WTC11 (cell line): ENCODE measurements at regions not wholly inside any gene's neighbourhood (a gene's known extent, or its start where the extent isn't known, plus 50 kb on each side); places are given as distances from the start of the nearest gene placed in this dataset.

ENCODE experiments used
- ATAC-seq: fragments of 200-7000 bp; cut with Tn5 transposase; 2 replicates; pipeline ENCODE4 v1.10.0; 2021; ENCODE audit warnings: mild to moderate bottlenecking, moderate library complexity
- CTCF ChIA-PET: fragments of 300-600 bp; sonication (Branson Sonifier 250); formaldehyde crosslinking; loops from one replicate; lab custom pipeline; 2021; ENCODE audit warnings: antibody characterized with exemption; lab: Charles Lee
- POLR2A ChIA-PET: fragments of 350-600 bp; sonication (Branson Sonifier 250); formaldehyde crosslinking; loops from one replicate; lab custom pipeline; 2021; ENCODE audit warnings: antibody characterized with exemption; lab: Charles Lee
- DNase-seq: peaks from one replicate; pipeline ENCODE4 v3.0.0; 2021; ENCODE audit warnings: low spot score
- H3K27ac Mint-ChIP-seq: 2 replicates; pipeline ENCODE4 v1.8.0; 2021; ENCODE audit warnings: mixed read lengths
- H3K27me3 Mint-ChIP-seq: 2 replicates; pipeline ENCODE4 v1.8.0; 2021; ENCODE audit warnings: low read depth, mild to moderate bottlenecking, moderate library complexity, mixed read lengths
- H3K36me3 Mint-ChIP-seq: 2 replicates; pipeline ENCODE4 v1.8.0; 2021; ENCODE audit warnings: mixed read lengths
- H3K4me1 Mint-ChIP-seq: 2 replicates; pipeline ENCODE4 v1.8.0; 2022; ENCODE audit warnings: mixed read lengths
- H3K4me3 Mint-ChIP-seq: 2 replicates; pipeline ENCODE4 v1.8.0; 2021; ENCODE audit warnings: mild to moderate bottlenecking, moderate library complexity, mixed read lengths
- H3K9me3 Mint-ChIP-seq: 2 replicates; pipeline ENCODE4 v1.8.0; 2021; ENCODE audit warnings: mixed read lengths
- FOXP1 ChIP-seq: sonication (generic); formaldehyde crosslinking; IDR thresholded peaks from 2 replicates; pipeline ENCODE4 v1.8.0; 2022; ENCODE audit warnings: missing genetic modification reagents, mild to moderate bottlenecking, moderate library complexity, borderline replicate concordance
- GRHL2 ChIP-seq: fragments of 250-450 bp; sonication (Bioruptor Pico); IDR thresholded peaks from 2 replicates; pipeline ENCODE4 v1.8.0; 2022; ENCODE audit warnings: mild to moderate bottlenecking, moderate library complexity; ENCODE audit not compliant: insufficient replicate concordance, severe bottlenecking
- GTF2I ChIP-seq: fragments of 250-450 bp; sonication (Bioruptor Pico); conservative IDR thresholded peaks from 2 replicates; pipeline ENCODE4 v1.4.0; 2021; ENCODE audit warnings: mild to moderate bottlenecking
- JAZF1 ChIP-seq: fragments of 250-450 bp; sonication (Bioruptor Pico); IDR thresholded peaks from 2 replicates; pipeline ENCODE4 v1.9.0; 2021; ENCODE audit warnings: moderate library complexity, mild to moderate bottlenecking, inconsistent platforms
- JUN ChIP-seq: sonication (generic); formaldehyde crosslinking; IDR thresholded peaks from 2 replicates; pipeline ENCODE4 v1.8.0; 2023; ENCODE audit warnings: mild to moderate bottlenecking, missing genetic modification reagents
- NFATC4 ChIP-seq: fragments of 250-450 bp; sonication (Bioruptor Pico); IDR thresholded peaks from 2 replicates; pipeline ENCODE4 v1.9.0; 2021; ENCODE audit warnings: mild to moderate bottlenecking
- OVOL2 ChIP-seq: fragments of 250-450 bp; sonication (Bioruptor Pico); IDR thresholded peaks from 2 replicates; pipeline ENCODE4 v1.9.0; 2021; ENCODE audit warnings: mild to moderate bottlenecking, borderline replicate concordance
- SMAD3 ChIP-seq: sonication (generic); formaldehyde crosslinking; IDR thresholded peaks from 2 replicates; pipeline ENCODE4 v1.8.0; 2022; ENCODE audit warnings: missing genetic modification reagents, mild to moderate bottlenecking, borderline replicate concordance
- SP1 ChIP-seq: sonication (generic); formaldehyde crosslinking; conservative IDR thresholded peaks from 2 replicates; pipeline ENCODE4 v1.8.1; 2022; ENCODE audit warnings: missing genetic modification reagents
- TEAD1 ChIP-seq: sonication (generic); formaldehyde crosslinking; IDR thresholded peaks from 2 replicates; pipeline ENCODE4 v1.8.0; 2022; ENCODE audit warnings: mild to moderate bottlenecking, missing genetic modification reagents
- TEAD4 ChIP-seq: sonication (generic); formaldehyde crosslinking; IDR thresholded peaks from 2 replicates; pipeline ENCODE4 v1.8.0; 2022; ENCODE audit warnings: mild to moderate bottlenecking, missing genetic modification reagents
- ZBTB21 ChIP-seq: sonication (generic); formaldehyde crosslinking; IDR thresholded peaks from 2 replicates; pipeline ENCODE4 v1.8.1; 2023; ENCODE audit warnings: mild to moderate bottlenecking, missing genetic modification reagents, borderline replicate concordance
- ZNF121 ChIP-seq: sonication (generic); formaldehyde crosslinking; IDR thresholded peaks from 2 replicates; pipeline ENCODE4 v1.8.0; 2023; ENCODE audit warnings: missing genetic modification reagents
- TF ChIP-seq, protein P1 (sequence below): sonication (generic); formaldehyde crosslinking; IDR thresholded peaks from 2 replicates; pipeline ENCODE4 v1.8.0; 2022; ENCODE audit warnings: mild to moderate bottlenecking, missing genetic modification reagents
- TF ChIP-seq, protein P2 (sequence below): fragments of 250-450 bp; sonication (Bioruptor Pico); IDR thresholded peaks from 2 replicates; pipeline ENCODE4 v1.9.0; 2021; ENCODE audit warnings: mild to moderate bottlenecking
- TF ChIP-seq, protein P3 (sequence below): sonication (generic); formaldehyde crosslinking; conservative IDR thresholded peaks from 2 replicates; pipeline ENCODE4 v1.8.1; 2023; ENCODE audit warnings: mild to moderate bottlenecking, low read depth, missing genetic modification reagents, moderate library complexity
- TF ChIP-seq, protein P4 (sequence below): sonication (generic); formaldehyde crosslinking; IDR thresholded peaks from 2 replicates; pipeline ENCODE4 v1.8.1; 2023; ENCODE audit warnings: mild to moderate bottlenecking, missing genetic modification reagents, borderline replicate concordance
- TF ChIP-seq, protein P5 (sequence below): sonication (generic); formaldehyde crosslinking; IDR thresholded peaks from 2 replicates; pipeline ENCODE4 v1.8.1; 2023; ENCODE audit warnings: mild to moderate bottlenecking, missing genetic modification reagents, moderate library complexity
- TF ChIP-seq, protein P6 (sequence below): sonication (generic); formaldehyde crosslinking; IDR thresholded peaks from 2 replicates; pipeline ENCODE4 v1.8.0; 2023; ENCODE audit warnings: missing genetic modification reagents, mild to moderate bottlenecking, borderline replicate concordance

DNA sequence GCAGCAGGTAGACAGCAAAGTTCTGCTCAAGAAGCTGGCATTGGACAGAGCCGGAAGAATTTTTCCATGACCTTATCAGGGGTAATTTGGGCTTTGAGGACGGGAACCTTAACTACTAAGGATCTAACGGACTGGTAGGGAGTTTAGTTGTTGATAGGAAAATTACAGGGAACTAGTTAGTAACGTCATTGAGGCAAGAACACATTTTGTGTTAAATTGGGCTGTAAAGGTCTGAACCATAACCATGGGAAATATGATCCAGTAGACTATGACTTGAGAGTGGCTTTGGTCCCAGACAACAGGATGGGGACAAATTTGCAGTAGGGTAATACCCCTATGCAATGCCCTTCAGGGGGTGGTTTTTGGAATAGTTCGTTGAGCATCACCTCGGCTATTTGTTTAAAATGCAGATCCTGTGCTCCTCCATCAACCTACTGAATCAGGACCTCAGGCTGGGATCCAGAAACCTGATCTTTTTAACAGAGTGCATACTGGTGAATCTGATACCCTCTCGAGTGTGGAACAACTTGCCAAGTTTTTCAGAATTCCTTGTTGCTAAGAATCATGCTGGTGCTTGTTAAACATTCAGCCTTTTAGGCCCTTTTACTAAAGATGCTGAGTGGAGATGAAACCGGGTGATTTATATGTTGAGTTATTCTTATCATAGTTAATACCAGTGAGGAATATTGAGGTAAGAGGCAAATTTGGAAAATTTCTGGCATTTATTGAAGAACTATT, 255.1 kb downstream of the MAP2K6 start:
- H3K27ac Mint-ChIP-seq = no peak overlapping the region
- peaks cover 4% of the 10 kb centered on the region; the same call in 1 of the 2 replicates for H3K9me3 Mint-ChIP-seq
- peaks cover 6% of the 10 kb centered on the region; the same call in 1 of the 2 replicates for H3K4me1 Mint-ChIP-seq
- no peak for DNase-seq
- TF ChIP-seq ZBTB21 (CRISPR knock-in tag) (no peak), FOXP1 (CRISPR knock-in tag) (no peak), OVOL2 (CRISPR knock-in tag) (no peak), JUN (CRISPR knock-in tag) (no peak), ZNF121 (CRISPR knock-in tag) (no peak), NFATC4 (no peak), JAZF1 (CRISPR knock-in tag) (no peak), TEAD1 (no peak), TEAD4 (no peak), SMAD3 (CRISPR knock-in tag) (no peak), GTF2I (CRISPR knock-in tag) (no peak), GRHL2 (CRISPR knock-in tag) (no peak), SP1 (no peak)
- TF ChIP-seq, protein P1, sequence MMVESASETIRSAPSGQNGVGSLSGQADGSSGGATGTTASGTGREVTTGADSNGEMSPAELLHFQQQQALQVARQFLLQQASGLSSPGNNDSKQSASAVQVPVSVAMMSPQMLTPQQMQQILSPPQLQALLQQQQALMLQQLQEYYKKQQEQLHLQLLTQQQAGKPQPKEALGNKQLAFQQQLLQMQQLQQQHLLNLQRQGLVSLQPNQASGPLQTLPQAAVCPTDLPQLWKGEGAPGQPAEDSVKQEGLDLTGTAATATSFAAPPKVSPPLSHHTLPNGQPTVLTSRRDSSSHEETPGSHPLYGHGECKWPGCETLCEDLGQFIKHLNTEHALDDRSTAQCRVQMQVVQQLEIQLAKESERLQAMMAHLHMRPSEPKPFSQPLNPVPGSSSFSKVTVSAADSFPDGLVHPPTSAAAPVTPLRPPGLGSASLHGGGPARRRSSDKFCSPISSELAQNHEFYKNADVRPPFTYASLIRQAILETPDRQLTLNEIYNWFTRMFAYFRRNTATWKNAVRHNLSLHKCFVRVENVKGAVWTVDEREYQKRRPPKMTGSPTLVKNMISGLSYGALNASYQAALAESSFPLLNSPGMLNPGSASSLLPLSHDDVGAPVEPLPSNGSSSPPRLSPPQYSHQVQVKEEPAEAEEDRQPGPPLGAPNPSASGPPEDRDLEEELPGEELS (CRISPR knock-in tag) = no peak
- TF ChIP-seq, protein P2, sequence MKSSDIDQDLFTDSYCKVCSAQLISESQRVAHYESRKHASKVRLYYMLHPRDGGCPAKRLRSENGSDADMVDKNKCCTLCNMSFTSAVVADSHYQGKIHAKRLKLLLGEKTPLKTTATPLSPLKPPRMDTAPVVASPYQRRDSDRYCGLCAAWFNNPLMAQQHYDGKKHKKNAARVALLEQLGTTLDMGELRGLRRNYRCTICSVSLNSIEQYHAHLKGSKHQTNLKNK (CRISPR knock-in tag) = no peak
- TF ChIP-seq, protein P3, sequence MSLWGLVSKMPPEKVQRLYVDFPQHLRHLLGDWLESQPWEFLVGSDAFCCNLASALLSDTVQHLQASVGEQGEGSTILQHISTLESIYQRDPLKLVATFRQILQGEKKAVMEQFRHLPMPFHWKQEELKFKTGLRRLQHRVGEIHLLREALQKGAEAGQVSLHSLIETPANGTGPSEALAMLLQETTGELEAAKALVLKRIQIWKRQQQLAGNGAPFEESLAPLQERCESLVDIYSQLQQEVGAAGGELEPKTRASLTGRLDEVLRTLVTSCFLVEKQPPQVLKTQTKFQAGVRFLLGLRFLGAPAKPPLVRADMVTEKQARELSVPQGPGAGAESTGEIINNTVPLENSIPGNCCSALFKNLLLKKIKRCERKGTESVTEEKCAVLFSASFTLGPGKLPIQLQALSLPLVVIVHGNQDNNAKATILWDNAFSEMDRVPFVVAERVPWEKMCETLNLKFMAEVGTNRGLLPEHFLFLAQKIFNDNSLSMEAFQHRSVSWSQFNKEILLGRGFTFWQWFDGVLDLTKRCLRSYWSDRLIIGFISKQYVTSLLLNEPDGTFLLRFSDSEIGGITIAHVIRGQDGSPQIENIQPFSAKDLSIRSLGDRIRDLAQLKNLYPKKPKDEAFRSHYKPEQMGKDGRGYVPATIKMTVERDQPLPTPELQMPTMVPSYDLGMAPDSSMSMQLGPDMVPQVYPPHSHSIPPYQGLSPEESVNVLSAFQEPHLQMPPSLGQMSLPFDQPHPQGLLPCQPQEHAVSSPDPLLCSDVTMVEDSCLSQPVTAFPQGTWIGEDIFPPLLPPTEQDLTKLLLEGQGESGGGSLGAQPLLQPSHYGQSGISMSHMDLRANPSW (CRISPR knock-in tag) = no peak
- TF ChIP-seq, protein P4, sequence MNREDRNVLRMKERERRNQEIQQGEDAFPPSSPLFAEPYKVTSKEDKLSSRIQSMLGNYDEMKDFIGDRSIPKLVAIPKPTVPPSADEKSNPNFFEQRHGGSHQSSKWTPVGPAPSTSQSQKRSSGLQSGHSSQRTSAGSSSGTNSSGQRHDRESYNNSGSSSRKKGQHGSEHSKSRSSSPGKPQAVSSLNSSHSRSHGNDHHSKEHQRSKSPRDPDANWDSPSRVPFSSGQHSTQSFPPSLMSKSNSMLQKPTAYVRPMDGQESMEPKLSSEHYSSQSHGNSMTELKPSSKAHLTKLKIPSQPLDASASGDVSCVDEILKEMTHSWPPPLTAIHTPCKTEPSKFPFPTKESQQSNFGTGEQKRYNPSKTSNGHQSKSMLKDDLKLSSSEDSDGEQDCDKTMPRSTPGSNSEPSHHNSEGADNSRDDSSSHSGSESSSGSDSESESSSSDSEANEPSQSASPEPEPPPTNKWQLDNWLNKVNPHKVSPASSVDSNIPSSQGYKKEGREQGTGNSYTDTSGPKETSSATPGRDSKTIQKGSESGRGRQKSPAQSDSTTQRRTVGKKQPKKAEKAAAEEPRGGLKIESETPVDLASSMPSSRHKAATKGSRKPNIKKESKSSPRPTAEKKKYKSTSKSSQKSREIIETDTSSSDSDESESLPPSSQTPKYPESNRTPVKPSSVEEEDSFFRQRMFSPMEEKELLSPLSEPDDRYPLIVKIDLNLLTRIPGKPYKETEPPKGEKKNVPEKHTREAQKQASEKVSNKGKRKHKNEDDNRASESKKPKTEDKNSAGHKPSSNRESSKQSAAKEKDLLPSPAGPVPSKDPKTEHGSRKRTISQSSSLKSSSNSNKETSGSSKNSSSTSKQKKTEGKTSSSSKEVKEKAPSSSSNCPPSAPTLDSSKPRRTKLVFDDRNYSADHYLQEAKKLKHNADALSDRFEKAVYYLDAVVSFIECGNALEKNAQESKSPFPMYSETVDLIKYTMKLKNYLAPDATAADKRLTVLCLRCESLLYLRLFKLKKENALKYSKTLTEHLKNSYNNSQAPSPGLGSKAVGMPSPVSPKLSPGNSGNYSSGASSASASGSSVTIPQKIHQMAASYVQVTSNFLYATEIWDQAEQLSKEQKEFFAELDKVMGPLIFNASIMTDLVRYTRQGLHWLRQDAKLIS (CRISPR knock-in tag) = no peak
- TF ChIP-seq, protein P5, sequence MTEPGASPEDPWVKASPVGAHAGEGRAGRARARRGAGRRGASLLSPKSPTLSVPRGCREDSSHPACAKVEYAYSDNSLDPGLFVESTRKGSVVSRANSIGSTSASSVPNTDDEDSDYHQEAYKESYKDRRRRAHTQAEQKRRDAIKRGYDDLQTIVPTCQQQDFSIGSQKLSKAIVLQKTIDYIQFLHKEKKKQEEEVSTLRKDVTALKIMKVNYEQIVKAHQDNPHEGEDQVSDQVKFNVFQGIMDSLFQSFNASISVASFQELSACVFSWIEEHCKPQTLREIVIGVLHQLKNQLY (CRISPR knock-in tag) = no peak
- TF ChIP-seq, protein P6, sequence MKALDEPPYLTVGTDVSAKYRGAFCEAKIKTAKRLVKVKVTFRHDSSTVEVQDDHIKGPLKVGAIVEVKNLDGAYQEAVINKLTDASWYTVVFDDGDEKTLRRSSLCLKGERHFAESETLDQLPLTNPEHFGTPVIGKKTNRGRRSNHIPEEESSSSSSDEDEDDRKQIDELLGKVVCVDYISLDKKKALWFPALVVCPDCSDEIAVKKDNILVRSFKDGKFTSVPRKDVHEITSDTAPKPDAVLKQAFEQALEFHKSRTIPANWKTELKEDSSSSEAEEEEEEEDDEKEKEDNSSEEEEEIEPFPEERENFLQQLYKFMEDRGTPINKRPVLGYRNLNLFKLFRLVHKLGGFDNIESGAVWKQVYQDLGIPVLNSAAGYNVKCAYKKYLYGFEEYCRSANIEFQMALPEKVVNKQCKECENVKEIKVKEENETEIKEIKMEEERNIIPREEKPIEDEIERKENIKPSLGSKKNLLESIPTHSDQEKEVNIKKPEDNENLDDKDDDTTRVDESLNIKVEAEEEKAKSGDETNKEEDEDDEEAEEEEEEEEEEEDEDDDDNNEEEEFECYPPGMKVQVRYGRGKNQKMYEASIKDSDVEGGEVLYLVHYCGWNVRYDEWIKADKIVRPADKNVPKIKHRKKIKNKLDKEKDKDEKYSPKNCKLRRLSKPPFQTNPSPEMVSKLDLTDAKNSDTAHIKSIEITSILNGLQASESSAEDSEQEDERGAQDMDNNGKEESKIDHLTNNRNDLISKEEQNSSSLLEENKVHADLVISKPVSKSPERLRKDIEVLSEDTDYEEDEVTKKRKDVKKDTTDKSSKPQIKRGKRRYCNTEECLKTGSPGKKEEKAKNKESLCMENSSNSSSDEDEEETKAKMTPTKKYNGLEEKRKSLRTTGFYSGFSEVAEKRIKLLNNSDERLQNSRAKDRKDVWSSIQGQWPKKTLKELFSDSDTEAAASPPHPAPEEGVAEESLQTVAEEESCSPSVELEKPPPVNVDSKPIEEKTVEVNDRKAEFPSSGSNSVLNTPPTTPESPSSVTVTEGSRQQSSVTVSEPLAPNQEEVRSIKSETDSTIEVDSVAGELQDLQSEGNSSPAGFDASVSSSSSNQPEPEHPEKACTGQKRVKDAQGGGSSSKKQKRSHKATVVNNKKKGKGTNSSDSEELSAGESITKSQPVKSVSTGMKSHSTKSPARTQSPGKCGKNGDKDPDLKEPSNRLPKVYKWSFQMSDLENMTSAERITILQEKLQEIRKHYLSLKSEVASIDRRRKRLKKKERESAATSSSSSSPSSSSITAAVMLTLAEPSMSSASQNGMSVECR = no peak
- TF ChIP-seq, all 79 proteins: peak for 0
- no peak overlapping the region for H3K4me3 Mint-ChIP-seq
- H3K27me3 Mint-ChIP-seq = no peaks in the 10 kb centered on the region
- H3K36me3 Mint-ChIP-seq = no peaks in the 10 kb centered on the region
- peak; percentile 28; the same call in 1 of the 2 replicates for ATAC-seq
- ChIA-PET POLR2A (no interaction called here), CTCF (no interaction called here)
